Activated T-cell treated with anti-CD3 and anti-CD28 coated beads for 48 hours (primary cell): ENCODE measurements at regions not wholly inside any gene's neighbourhood (a gene's known extent, or its start where the extent isn't known, plus 50 kb on each side); places are given as distances from the start of the nearest gene placed in this dataset.
"Not testable (repeated sequence)": the region's sequence is repeated elsewhere in the genome, so short reads cannot be mapped to it uniquely, and the experiment has no call there.

Experiments used
- DNase-seq: peaks from one replicate; pipeline ENCODE4 v3.0.0-alpha.2; 2020; ENCODE audit warnings: low read depth

GRCh38 chr7:114082642-114083165 is 163.9 kb upstream of the PPP1R3A start:
- DNase-seq: no peak

GRCh38 chr7:114081606-114082425 is 163.0 kb upstream of the PPP1R3A start:
- DNase-seq: no peak

- DNase-seq: not testable (repeated sequence)
Measured at GRCh38 chr7:114077158-114077524, 158.3 kb upstream of the PPP1R3A start.

DNA sequence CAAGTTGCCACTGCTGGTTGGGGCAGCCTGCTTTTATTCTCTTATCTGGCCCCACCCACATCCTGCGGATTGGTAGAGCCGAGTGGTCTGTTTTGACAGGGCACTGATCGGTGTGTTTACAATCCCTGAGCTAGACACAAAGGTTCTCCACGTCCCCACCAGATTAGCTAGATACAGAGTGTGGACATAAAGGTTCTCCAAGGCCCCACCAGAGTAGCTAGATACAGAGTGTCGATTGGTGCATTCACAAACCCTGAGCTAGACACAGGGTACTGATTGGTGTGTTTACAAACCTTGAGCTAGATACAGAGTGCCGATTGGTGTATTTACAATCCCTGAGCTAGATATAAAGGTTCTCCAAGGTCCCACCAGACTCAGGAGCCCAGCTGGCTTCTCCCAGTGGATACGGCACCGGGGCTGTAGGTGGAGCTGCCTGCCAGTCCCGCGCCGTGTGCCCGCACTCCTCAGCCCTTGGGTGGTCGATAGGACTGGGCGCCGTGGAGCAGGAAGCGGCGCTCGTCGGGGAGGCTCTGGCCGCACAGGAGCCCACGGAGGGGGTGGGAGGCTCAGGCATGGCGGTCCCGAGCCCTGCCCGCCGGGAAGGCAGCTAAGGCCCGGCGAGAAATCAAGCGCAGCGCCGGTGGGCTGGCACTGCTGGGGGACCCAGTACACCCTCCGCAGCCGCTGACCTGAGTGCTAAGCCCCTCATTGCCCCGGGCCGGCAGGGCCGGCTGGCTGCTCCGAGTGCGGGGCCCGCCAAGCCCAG is 157.8 kb upstream of the PPP1R3A start:
- DNase-seq: not testable (repeated sequence)

- DNase-seq: no peak
Measured at GRCh38 chr7:114073701-114074100, 154.9 kb upstream of the PPP1R3A start.

- no peak for DNase-seq
Measured at GRCh38 chr7:114070246-114070645, 151.4 kb upstream of the PPP1R3A start.

GRCh38 chr7:114062810-114063209 is 144.0 kb upstream of the PPP1R3A start:
- no peak for DNase-seq

- DNase-seq: no peak
Measured at GRCh38 chr7:114051871-114052331, 133.1 kb upstream of the PPP1R3A start.

GRCh38 chr7:114050571-114050970 is 131.8 kb upstream of the PPP1R3A start:
- no peak for DNase-seq

- DNase-seq: no peak
Measured at GRCh38 chr7:114048386-114049235, 129.8 kb upstream of the PPP1R3A start.

- DNase-seq: no peak
Measured at GRCh38 chr7:114047889-114048288, 129.1 kb upstream of the PPP1R3A start.

DNA sequence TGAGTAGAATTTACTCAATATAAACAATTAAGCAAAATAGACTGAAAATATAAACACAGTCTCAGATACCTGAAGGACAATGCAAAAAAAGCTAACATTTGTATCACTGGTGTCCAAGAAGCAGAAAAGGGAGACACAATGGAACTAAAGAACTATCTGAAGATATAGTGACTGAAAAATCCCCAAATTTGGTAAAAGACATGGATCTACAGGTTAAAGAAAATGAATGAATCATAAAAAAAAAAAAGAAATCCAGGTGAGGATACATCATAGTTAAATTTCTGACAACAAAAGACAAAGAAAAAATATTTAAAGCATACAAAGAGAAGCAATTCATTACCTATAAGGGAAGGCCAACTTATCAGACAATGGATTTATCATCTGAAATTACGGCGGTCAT is 114.7 kb upstream of the PPP1R3A start:
- no peak for DNase-seq

DNA sequence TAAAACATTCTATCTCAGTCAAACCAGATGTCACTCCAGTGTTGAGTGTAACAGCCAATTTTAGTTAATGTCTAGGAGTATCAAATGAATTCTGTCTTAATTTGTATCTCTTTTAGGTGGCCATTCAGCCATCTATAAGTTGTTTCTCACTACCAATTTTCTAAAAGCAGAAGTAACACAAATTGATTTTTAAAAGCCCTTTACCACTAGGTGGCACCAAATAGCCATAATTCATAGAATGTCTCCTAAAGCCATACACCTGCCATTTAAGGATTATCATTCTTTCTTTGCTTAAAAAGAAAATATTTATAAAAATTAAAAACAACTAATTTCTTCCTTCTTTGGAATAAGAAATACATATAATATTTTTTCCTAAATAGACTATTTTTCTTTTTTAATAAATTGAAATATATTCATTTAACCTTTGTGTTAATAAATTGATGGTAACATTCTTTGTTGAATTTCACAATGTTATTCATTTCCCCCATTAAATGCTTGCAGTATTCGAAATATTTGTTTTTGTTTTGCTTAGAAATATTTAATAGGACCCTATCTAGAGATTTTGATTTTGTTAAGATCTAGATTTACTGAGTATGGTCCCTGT is 107.8 kb upstream of the PPP1R3A start:
- no peak for DNase-seq

- DNase-seq: no peak
Measured at GRCh38 chr7:114021135-114021534, 102.3 kb upstream of the PPP1R3A start.

- no peak for DNase-seq
Measured at GRCh38 chr7:114008696-114009095, 89.9 kb upstream of the PPP1R3A start.

DNA sequence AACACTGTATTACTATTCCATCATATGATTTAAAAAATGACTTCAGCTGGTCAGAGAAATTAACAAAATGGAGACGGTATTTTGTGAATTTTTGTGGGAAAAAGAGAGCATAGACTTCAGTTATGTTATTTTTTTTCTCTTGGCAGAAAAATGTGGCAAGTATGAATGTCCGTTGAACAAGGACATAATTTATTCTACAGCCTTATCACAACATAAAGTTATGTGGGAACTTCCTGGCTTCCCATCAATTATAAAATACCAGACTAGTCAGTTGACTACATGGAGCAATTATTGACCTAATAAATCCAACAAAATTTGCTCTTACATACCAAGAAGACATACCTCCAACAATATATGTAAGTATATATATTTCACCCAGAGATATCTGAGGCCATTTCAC is 88.6 kb upstream of the PPP1R3A start:
- DNase-seq: no peak

DNA sequence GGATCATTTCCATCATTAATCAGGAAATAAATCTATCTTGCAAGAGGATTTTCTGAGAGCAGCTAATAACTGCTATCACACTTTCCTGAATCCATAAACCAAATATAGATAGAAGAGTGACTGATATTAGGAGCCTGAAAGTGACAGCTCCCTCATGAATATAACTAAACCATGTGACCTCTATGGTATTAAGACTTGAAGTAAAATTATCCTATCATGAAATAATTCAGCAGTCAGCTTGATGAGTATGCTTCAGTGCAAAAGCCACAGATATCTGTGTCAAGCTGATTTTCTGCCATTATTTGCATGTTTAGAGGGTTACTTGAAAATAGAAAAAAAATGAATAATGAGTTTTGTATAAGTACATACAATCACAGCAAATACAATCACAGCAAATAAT is 80.1 kb upstream of the PPP1R3A start:
- no peak for DNase-seq

- no peak for DNase-seq
Measured at GRCh38 chr7:113996405-113996804, 77.6 kb upstream of the PPP1R3A start.

DNA sequence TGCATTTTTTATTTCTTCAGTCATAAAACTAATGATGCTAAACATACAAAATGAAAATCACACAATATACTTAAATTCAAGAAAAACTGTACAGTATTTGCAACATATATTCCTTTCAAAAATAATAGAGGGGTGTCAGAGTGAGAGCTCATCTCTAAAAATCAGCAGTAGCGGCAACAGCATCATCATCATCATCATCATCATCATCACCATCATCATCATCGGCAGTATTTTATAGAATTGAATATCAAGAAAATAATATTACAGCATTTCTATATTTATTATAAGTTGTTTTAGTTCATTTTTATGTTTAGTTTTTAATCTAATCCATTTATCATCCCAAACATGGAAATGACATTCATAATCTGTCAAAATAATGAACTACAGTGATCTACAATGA is 67.4 kb upstream of the PPP1R3A start:
- no peak for DNase-seq

DNA sequence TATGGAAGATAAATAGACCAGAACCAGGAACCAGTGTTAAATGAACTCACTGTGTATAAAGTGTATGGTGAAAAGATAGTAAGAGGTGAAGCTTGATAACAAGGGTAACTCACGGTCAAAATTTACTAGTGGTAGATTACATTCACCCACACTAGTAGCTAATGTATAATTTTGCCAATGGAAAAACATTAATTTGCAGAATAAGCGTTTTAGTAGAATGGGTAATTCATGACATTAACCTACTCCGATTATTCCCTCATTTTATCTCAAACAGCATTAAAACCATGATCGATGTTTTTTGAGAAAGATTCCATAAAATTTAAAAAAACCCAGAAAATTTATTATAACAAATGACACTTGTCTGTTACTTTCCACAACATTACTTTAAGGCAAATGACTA is 57.7 kb upstream of the PPP1R3A start:
- DNase-seq: no peak

DNA sequence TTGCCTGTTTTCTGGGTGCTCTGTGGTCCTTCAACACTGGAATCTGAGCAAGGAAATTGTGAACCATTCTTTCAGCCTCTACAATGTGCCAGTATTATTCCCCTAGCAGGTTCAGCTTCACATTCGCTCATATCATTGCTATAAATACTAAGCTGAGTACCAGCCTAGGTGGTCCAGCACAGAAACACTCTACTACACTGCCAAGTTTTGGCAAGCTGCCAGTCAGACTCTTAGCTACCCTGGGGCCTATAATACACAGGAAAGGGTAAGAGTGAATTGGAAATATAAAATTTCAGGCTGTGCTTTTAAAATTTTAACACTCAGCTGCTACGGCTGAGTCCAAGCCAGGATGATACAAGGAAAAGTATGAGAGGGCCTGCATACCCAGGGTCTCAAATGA is 49.9 kb upstream of the PPP1R3A start:
- DNase-seq: no peak
